Stimulated activated memory B cell treated with anti-CD40 and anti-IgM and Interleukin-4, amounts not matched to agents 10 μg/mL and 1 μg/mL and 100 μg/mL, for 72 hours (primary cell): ENCODE measurements at regions not wholly inside any gene's neighbourhood (a gene's known extent, or its start where the extent isn't known, plus 50 kb on each side); places are given as distances from the start of the nearest gene placed in this dataset.
A peak's percentile ranks its signal among the peaks of the same experiment; 100 is the strongest.
"Not testable (repeated sequence)": the region's sequence is repeated elsewhere in the genome, so short reads cannot be mapped to it uniquely, and the experiment has no call there.

Experiments
- ATAC-seq: fragments of 150-1000 bp; cut with Tn5 transposase; 2 replicates; pipeline ENCODE4 v1.10.0; 2021
- H3K27ac Mint-ChIP-seq: one replicate; pipeline ENCODE4 v1.8.0; 2022; ENCODE audit warnings: mild to moderate bottlenecking, mixed read lengths
- H3K27me3 Mint-ChIP-seq: one replicate; pipeline ENCODE4 v1.8.0; 2022; ENCODE audit warnings: mixed read lengths
- H3K36me3 Mint-ChIP-seq: one replicate; pipeline ENCODE4 v1.8.0; 2022; ENCODE audit warnings: mixed read lengths
- H3K4me1 Mint-ChIP-seq: one replicate; pipeline ENCODE4 v1.8.0; 2022; ENCODE audit warnings: mixed read lengths
- H3K4me3 Mint-ChIP-seq: one replicate; pipeline ENCODE4 v1.8.0; 2022; ENCODE audit warnings: mild to moderate bottlenecking, moderate library complexity, mixed read lengths
- H3K9me3 Mint-ChIP-seq: one replicate; pipeline ENCODE4 v1.8.0; 2022; ENCODE audit warnings: mixed read lengths

DNA sequence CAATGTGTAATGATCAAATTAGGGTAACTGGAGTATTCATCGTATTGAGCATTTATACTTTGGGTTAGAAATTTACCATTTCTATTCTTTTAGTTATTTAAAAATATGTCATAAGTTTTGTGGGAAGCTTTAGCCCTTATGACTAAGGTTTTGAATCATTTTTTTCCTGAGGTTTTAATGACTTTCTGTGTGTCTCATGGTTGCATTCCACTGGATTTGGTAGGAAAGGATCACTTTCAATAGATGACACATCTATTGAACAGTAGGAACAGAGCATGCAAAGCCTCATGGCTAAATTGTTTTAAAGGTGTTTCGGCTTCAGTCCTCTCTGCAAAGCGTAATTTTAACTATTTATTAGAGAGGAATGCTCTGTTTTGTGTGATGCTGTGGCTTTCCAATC is 512.4 kb upstream of the CHD1 start:
- Mint-ChIP-seq H3K27ac (no peak overlapping the region), H3K4me3 (no peak overlapping the region), H3K27me3 (no peaks in the 10 kb centered on the region), H3K36me3 (no peaks in the 10 kb centered on the region), H3K9me3 (no peaks in the 10 kb centered on the region), H3K4me1 (no peaks in the 10 kb centered on the region)
- no peak for ATAC-seq

DNA sequence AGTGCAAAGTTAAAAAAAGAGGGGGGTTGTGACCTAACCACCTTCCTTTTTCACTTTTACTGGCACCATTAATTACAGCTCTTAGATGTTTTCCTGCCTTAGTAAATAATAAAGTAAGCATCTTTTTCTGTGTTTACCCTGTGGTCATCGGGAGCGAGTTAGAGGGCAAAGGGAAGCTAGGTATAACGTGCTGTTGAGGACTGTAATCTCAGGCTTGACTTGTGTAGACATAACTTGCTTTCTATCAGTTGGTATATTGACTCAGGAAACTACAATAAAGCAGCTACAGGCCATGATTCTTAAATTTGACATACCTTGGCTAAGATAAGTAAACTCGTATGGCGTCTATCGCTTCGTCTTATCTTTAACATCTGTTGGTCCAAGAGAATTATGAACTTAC is 509.8 kb upstream of the CHD1 start:
- H3K36me3 Mint-ChIP-seq: no peaks in the 10 kb centered on the region
- no peak for ATAC-seq
- H3K9me3 Mint-ChIP-seq: no peaks in the 10 kb centered on the region

GRCh38 chr5:99437986-99438385 is 509.2 kb upstream of the CHD1 start:
- no peaks in the 10 kb centered on the region for H3K4me1 Mint-ChIP-seq
- ATAC-seq: no peak
- H3K27ac Mint-ChIP-seq: no peak overlapping the region
- no peaks in the 10 kb centered on the region for H3K36me3 Mint-ChIP-seq
- no peak overlapping the region for H3K4me3 Mint-ChIP-seq
- no peaks in the 10 kb centered on the region for H3K27me3 Mint-ChIP-seq
- no peaks in the 10 kb centered on the region for H3K9me3 Mint-ChIP-seq

More for the DNA sequence above, 509.8 kb upstream of the CHD1 start:
- Mint-ChIP-seq H3K4me3 (no peak overlapping the region), H3K27ac (no peak overlapping the region), H3K4me1 (no peaks in the 10 kb centered on the region), H3K27me3 (no peaks in the 10 kb centered on the region)

DNA sequence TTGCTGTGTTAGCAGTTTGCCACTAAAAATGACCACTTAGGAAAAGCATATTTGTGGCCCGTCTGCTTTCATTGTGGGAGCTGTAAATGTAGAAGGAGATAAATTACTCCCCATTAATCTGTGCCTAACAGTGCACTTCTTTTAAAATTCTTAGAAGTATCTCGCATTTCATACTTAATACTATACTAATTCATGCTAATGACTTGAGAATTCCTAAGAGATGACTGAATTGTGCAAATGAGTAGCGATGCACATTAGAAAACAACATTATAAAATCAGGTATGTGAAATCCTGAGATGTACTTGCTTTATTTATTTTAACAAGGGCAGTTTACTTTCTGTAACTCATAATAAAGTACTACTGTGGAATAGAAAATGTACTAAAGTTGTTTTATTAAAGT is 494.6 kb upstream of the CHD1 start:
- not testable (repeated sequence) for H3K27me3 Mint-ChIP-seq, H3K9me3 Mint-ChIP-seq, H3K27ac Mint-ChIP-seq, ATAC-seq, H3K36me3 Mint-ChIP-seq, H3K4me3 Mint-ChIP-seq, H3K4me1 Mint-ChIP-seq

- H3K27ac Mint-ChIP-seq, H3K4me1 Mint-ChIP-seq, H3K9me3 Mint-ChIP-seq, H3K27me3 Mint-ChIP-seq, H3K36me3 Mint-ChIP-seq, ATAC-seq, H3K4me3 Mint-ChIP-seq: not testable (repeated sequence)
Measured at GRCh38 chr5:99418640-99419039, 489.8 kb upstream of the CHD1 start.

GRCh38 chr5:99410386-99410785 is 481.6 kb upstream of the CHD1 start:
- H3K27me3 Mint-ChIP-seq, H3K27ac Mint-ChIP-seq, H3K4me3 Mint-ChIP-seq, H3K4me1 Mint-ChIP-seq, H3K9me3 Mint-ChIP-seq, H3K36me3 Mint-ChIP-seq: not testable (repeated sequence)
- ATAC-seq: peak; percentile 62

GRCh38 chr5:99404764-99405302 is 476.0 kb upstream of the CHD1 start:
- H3K4me1 Mint-ChIP-seq, ATAC-seq, H3K36me3 Mint-ChIP-seq, H3K9me3 Mint-ChIP-seq, H3K27me3 Mint-ChIP-seq, H3K4me3 Mint-ChIP-seq, H3K27ac Mint-ChIP-seq: not testable (repeated sequence)

GRCh38 chr5:99400571-99400970 is 471.8 kb upstream of the CHD1 start:
- H3K27me3 Mint-ChIP-seq, H3K9me3 Mint-ChIP-seq, H3K36me3 Mint-ChIP-seq, H3K4me3 Mint-ChIP-seq, H3K27ac Mint-ChIP-seq, H3K4me1 Mint-ChIP-seq: not testable (repeated sequence)
- ATAC-seq: peak; percentile 36

- no peaks in the 10 kb centered on the region for H3K4me1 Mint-ChIP-seq
- H3K36me3 Mint-ChIP-seq: no peaks in the 10 kb centered on the region
- H3K27me3 Mint-ChIP-seq: no peaks in the 10 kb centered on the region
- H3K27ac Mint-ChIP-seq: no peak overlapping the region
- ATAC-seq: no peak
- no peak overlapping the region for H3K4me3 Mint-ChIP-seq
- H3K9me3 Mint-ChIP-seq: peaks cover 4% of the 10 kb centered on the region
Measured at GRCh38 chr5:99398976-99399375, 470.2 kb upstream of the CHD1 start.

GRCh38 chr5:99386406-99387077 is 457.7 kb upstream of the CHD1 start:
- Mint-ChIP-seq H3K27ac (no peak overlapping the region), H3K36me3 (no peaks in the 10 kb centered on the region), H3K9me3 (peaks cover 7% of the 10 kb centered on the region), H3K27me3 (no peaks in the 10 kb centered on the region), H3K4me1 (no peaks in the 10 kb centered on the region), H3K4me3 (no peak overlapping the region)
- no peak for ATAC-seq

GRCh38 chr5:99379187-99379586 is 450.4 kb upstream of the CHD1 start:
- H3K27me3 Mint-ChIP-seq: no peaks in the 10 kb centered on the region

DNA sequence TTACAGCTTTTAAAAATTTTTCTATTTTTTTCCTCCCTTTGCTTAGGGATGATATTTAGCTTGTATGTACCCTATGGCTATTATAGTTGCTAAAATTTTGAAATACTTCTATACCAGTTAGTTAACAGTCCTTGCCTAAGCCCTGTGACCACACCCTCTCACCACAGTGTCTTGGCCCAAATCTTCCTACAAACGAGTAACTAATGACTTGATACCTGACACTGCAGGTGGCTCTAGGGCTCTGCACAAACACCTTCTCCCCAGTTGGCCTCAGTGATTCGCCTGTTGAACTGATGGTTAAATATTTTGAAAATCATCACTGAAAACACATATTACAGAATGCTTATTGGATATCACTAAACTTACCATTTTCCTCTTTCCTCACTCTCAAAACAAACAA is 449.6 kb upstream of the CHD1 start:
- Mint-ChIP-seq H3K9me3 (peaks cover 6% of the 10 kb centered on the region), H3K36me3 (no peaks in the 10 kb centered on the region)
- no peak for ATAC-seq

More at GRCh38 chr5:99379187-99379586, 450.4 kb upstream of the CHD1 start:
- H3K27ac Mint-ChIP-seq: no peak overlapping the region
- no peak overlapping the region for H3K4me3 Mint-ChIP-seq
- no peaks in the 10 kb centered on the region for H3K36me3 Mint-ChIP-seq
- no peaks in the 10 kb centered on the region for H3K4me1 Mint-ChIP-seq
- no peak for ATAC-seq
- H3K9me3 Mint-ChIP-seq: peaks cover 7% of the 10 kb centered on the region

DNA sequence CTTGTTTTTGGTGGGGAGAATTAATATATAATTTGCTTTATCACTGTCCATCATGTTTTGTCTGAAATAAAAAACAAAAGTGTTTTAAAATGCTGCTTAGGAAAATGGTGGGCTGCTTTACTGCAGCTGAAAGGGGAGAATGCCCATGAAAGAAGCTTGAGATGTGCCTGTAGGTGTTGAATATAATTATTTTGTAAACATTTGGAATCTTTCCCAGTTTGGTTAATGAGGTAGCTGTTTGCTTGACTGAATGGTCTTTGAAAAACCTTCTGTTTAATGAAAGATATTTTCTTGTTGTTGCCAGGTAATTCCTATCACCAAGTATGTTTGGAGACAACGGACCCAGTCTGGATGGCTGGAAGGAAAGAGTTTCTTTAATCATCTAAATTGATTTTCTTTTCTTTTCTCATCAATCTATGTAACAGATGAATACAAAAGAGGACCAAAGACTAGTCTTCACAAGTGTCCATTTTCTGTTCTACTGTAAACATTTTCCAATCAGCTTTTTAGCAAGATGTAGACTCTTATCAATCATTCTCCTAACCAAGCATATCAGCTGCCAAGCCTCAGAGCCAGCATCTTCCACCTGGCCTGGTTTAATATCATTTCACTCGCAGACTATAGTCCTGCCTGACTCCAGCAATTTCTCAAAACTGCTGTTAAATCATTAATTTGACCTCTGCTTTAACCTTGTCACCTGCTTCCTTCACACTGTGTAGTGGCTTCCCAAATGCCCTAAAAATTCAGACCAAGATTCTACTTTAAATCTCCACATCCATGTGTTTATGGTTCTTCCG is 441.2 kb upstream of the CHD1 start:
- Mint-ChIP-seq H3K27ac (no peak overlapping the region), H3K9me3 (peaks cover 2% of the 10 kb centered on the region), H3K4me3 (no peak overlapping the region), H3K27me3 (no peaks in the 10 kb centered on the region), H3K4me1 (no peaks in the 10 kb centered on the region), H3K36me3 (no peaks in the 10 kb centered on the region)
- ATAC-seq: no peak

More for the DNA sequence above, 449.6 kb upstream of the CHD1 start:
- no peaks in the 10 kb centered on the region for H3K27me3 Mint-ChIP-seq
- no peak overlapping the region for H3K27ac Mint-ChIP-seq
- H3K4me3 Mint-ChIP-seq: no peak overlapping the region
- no peaks in the 10 kb centered on the region for H3K4me1 Mint-ChIP-seq

GRCh38 chr5:99368726-99369125 is 439.9 kb upstream of the CHD1 start:
- Mint-ChIP-seq H3K27me3 (no peaks in the 10 kb centered on the region), H3K4me1 (no peaks in the 10 kb centered on the region), H3K4me3 (no peak overlapping the region), H3K27ac (no peak overlapping the region), H3K9me3 (peaks cover 2% of the 10 kb centered on the region), H3K36me3 (no peaks in the 10 kb centered on the region)
- ATAC-seq: no peak

- no peaks in the 10 kb centered on the region for H3K36me3 Mint-ChIP-seq
Measured at GRCh38 chr5:99355881-99356280, 427.1 kb upstream of the CHD1 start.

DNA sequence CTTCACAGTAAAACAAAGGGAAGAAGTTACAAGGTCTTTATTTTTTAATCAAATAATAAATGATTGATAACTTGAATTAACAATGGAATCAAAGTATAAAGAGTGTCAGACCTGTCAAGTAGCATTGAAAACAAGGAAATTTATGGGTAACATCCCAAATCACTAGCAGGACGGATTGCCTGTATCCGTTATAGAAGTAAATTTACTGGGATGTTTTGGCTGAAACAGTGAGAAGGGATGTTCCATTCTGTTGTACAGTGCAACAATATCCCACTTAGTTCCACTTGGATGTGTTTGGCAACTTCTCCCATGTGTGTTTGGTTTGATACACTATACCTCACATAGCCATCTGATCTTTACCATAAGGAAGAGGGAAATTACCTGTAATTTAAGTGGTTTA is 421.0 kb upstream of the CHD1 start:
- Mint-ChIP-seq H3K4me1 (no peaks in the 10 kb centered on the region), H3K27ac (no peak overlapping the region), H3K36me3 (no peaks in the 10 kb centered on the region), H3K4me3 (no peak overlapping the region), H3K27me3 (no peaks in the 10 kb centered on the region), H3K9me3 (peaks cover 2% of the 10 kb centered on the region)
- no peak for ATAC-seq

More at GRCh38 chr5:99355881-99356280, 427.1 kb upstream of the CHD1 start:
- Mint-ChIP-seq H3K4me1 (no peaks in the 10 kb centered on the region), H3K4me3 (no peak overlapping the region), H3K27ac (no peak overlapping the region), H3K9me3 (peaks cover 5% of the 10 kb centered on the region), H3K27me3 (no peaks in the 10 kb centered on the region)
- ATAC-seq: no peak
